ENCODE measurements at regions not wholly inside any gene's neighbourhood (a gene's known extent, or its start where the extent isn't known, plus 50 kb on each side); places are given as distances from the start of the nearest gene placed in this dataset.

GRCh38 chr3:22977042-22977441 is 226.1 kb upstream of the UBE2E2 start:
- no peak for FAIRE-seq

GRCh38 chr3:22977650-22978289 is 225.4 kb upstream of the UBE2E2 start:
- no peak for FAIRE-seq

GRCh38 chr3:22979581-22979980 is 223.5 kb upstream of the UBE2E2 start:
- no peak for FAIRE-seq

- no peak for FAIRE-seq
Observed at GRCh38 chr3:22980346-22980745, 222.8 kb upstream of the UBE2E2 start.

DNA sequence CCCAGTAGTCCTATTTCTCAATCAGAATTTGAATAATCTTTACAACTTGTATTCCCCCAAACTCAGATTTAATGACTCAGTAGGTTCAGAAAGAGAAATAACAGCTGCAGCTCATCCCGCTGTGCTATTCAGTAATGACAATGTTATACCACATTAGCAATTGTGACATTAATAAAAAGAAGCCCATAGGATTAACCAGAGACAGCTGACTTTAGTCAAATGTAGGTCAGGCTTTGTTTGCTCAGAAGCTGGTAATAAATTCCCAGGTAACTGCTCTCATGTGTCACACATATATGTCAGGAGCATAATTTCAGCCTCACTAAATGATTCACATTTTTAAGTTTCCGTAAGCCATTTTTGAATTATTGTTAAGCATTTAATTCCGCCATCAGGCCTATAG is 222.0 kb upstream of the UBE2E2 start:
- FAIRE-seq: no peak

DNA sequence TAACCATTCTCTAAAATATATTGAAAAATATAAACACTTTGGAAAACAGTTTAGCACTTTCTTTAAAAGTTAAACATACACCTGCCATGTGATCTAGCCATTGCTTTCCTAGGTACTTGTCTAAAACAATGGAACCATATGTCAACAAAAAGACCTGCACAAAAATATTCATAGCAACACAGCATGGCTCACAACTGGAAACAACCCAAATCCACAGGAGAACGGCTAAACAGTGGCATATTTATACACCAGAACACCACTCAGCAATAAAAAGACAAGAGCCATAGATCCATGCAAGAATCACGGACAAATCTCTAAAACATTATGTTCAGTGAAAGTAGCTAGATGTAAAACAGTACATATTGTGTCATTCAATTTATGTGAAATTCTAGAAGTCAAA is 221.3 kb upstream of the UBE2E2 start:
- FAIRE-seq: no peak

- no peak for FAIRE-seq
Observed at GRCh38 chr3:22982981-22983587, 220.0 kb upstream of the UBE2E2 start.

DNA sequence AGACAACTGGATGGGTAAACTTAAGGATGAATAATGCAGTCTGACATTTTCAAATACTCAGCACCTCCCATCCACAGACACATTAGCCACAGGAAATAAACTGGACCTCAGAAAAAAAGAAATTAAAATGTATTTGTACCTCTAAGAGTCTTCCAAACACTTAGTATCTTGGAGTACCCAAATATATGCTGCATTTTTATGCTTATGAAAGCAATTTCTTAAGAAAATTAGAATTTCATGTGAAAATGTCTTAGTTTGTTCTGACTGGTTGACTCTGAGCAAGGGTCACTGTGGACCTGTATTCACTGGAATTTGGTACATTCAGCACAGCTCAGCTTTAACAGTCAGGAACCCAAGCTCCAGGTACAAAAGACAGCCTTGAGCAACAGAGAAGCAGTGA is 216.2 kb upstream of the UBE2E2 start:
- FAIRE-seq: no peak

DNA sequence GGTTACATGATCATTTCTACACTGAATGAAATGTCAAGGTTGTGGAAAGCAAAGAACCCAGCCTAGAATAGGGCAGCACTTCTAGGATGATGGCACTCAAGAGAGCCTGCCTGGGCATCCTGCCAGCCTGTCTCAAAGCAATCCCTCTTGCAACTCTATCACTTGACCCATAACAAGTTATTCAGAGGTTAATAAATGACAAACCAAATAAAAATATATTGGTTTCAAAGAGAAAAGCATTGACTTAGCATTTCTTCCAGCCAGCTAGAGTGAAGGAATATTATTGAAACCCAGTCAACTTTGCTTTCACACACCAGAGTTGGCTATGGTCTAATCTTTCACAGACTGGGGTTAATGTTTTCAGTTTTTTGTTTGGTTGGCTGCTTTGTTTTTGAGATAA is 214.6 kb upstream of the UBE2E2 start:
- FAIRE-seq: no peak

DNA sequence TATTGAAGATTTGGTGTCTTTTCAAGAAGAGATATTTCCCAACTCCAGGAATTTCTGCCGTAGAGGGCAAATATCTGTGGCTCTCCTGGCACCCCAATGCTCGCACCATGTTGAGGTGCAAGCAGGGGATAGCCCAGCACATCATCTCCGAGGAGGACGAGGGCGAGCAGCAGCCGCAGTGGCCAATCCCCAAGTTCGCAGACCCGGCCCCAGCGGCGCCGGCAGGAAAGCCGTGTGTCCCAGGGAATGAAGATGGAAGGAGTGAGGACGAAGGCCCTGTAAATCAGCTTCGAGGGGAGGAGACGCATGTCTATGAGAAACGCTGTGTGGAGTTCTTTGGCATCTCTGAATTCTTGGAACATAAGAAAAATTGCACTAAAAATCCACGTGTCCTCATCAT is 213.4 kb upstream of the UBE2E2 start:
- FAIRE-seq: no peak

DNA sequence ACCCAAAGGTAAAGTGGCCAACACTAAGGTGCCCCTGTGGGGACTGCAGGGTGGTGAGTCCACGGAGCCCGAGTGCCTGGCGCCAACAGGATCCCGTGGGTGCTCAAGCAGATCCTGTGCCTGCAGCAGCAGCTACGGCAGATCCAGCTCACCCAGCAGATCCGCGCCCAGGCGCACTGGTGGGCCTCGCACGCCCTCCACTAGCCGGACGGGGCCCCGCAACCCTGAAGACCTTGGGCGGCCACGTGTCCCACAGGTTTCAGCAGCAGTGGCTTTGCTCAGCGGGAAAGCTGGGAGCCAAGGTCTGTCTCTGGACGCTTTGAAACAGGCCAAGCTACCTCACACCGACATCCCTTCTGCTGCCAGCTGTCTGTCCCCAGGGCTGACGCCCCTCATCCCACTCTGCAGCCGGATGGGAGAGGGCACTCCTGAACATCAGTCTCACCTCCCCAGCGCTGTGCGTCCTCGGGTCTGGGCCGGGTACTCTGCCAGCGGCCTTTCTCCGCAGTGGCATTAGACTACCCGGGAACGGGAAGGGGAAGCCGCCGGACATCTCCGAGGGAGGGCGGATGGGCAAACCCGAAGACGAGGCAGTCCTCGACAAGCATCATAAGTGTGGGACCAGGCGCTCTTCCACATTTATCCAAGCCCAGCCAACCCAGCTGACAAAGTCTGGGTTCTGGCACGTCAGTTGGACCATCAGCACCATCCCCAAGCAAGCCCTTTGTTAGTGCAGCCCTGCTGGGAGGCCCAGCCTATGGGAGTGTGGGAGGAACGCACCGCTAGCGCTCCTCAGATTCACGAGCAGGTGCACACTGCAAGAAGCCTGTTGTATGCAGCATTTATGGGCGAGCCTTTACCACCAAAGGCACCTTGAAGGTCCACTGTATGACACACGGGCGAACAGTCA is 212.6 kb upstream of the UBE2E2 start:
- no peak for FAIRE-seq

- no peak for FAIRE-seq
Observed at GRCh38 chr3:22994781-22995180, 208.3 kb upstream of the UBE2E2 start.

- FAIRE-seq: no peak
Observed at GRCh38 chr3:22996920-22997571, 206.1 kb upstream of the UBE2E2 start.

DNA sequence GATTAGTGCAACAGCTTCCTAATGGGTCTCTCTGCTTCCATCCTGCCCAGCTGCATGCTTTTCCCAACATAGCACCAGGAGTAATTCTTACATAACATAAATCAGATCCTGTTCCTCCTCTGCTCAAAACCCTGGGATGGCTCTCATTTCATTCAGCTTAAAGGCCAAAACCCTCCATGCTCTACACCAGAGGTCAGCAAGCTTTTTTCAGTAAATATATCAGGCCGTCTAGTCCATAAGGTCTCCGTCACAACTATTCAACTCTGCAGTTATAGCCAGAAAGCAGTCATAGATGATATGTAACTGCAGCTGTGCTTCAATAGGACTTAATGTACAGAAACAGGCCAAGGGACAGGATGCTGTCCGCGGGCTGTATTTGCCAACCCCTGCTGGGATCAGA is 202.8 kb upstream of the UBE2E2 start:
- no peak for FAIRE-seq

- FAIRE-seq: no peak
Observed at GRCh38 chr3:23002151-23002550, 201.0 kb upstream of the UBE2E2 start.

- FAIRE-seq: no peak
Observed at GRCh38 chr3:23002836-23003732, 200.0 kb upstream of the UBE2E2 start.

DNA sequence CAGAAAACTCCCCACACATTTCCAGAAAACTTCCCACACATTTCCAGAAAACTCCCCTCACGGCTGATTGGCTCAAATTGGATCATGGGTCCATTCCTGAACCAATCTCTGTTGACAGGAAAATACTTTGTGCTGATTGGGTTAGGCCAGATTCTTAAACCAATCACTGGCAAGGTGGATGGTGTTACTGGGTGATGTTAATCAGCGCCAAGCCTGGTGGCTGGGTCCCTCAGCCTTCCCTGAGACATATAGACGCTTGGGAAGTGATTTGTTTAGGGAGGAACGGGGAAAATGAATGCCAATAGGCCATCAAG is 199.4 kb upstream of the UBE2E2 start:
- FAIRE-seq: no peak

DNA sequence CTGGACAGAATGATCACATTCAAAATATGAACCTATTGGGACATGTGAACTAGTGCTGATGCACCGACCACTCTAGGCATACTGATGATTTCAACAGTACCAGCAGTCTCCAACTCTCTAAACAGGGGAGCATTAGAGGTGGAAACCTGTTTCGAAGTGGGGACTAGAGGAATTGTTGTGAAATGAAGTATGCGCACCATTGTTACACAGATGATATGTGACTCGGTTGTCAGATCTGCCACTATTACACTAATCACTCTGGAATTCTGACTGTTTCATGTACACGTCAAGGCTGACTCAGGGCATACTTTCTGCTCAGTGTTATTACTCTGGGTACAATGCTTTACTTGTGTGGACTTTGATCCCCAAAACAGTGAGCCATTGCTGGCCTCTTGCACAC is 198.2 kb upstream of the UBE2E2 start:
- FAIRE-seq: no peak

DNA sequence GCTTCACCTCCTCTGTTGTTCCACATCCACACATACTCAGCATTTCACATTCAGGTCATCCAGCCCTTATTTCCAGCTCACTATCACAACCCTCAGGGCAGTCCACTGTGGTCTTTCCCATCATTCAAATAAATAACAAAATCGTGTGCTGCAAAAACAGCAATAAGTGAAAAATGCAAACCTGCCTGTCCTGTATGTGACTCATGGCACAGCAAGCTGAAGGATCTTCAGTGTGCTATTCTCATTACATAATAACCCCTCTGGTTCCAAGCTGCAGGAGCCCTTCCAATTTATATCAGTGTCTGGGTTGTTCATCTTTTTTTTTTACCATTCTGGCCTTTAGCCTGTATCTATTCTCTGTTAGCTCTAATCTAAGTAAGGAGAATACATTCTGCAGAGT is 185.3 kb upstream of the UBE2E2 start:
- FAIRE-seq: no peak

GRCh38 chr3:23019596-23020300 is 183.4 kb upstream of the UBE2E2 start:
- FAIRE-seq: no peak

DNA sequence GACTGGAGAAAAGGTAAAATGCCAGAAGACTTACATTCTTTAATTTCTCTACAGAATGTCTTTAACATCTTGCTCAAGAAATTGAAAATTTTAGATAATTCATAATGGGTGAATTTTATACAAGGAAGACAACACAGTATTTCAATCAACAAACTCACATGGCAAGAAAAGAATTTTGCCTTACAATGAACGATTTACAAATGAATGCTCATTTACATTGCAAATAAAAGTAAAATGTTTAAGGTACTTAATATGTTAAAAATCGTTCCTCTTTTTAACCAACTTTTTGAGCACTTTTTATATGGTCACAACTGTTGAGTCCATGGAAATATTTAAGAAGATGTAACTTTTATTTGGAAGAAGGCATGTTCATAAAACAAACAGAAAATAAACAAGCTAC is 174.8 kb upstream of the UBE2E2 start:
- no peak for FAIRE-seq

DNA sequence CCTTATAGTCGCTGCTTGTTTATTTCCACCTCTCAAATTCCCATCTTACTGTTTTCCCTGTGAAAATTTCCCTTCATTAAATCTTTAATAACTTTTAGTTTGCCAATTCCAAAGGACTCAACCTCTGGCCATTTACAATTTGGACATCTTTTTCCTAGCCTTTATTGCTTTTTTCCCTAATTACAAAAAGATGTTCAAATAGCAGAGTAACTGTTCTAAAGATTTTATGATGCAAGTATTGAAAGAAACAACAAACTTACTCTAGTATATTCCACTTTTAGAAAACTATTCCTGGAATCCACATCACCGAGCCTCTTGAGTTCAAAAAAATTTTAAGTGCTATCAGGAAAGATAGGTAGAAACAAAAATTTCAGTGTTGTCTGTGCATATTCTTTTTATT is 174.1 kb upstream of the UBE2E2 start:
- no peak for FAIRE-seq
